HCT116 (cell line): ENCODE measurements at regions not wholly inside any gene's neighbourhood (a gene's known extent, or its start where the extent isn't known, plus 50 kb on each side); places are given as distances from the start of the nearest gene placed in this dataset.

Experiments
- CEBPB ChIP-seq: IDR thresholded peaks from 2 replicates; pipeline ENCODE4 v1.6.1; 2012; ENCODE audit warnings: low read depth
- CTCF ChIP-seq, 3 experiments: fragments of 200-600 bp in 1 of 3; sonication (generic) in 1 of 3; IDR thresholded peaks in 2 of 3; conservative IDR thresholded peaks in 1 of 3; 2 replicates each; pipeline ENCODE4 v1.5.1; 2012 to 2017; ENCODE audit warnings: low read depth in 2 of 3, low read length in 2 of 3, antibody characterized with exemption in 1 of 3, borderline replicate concordance in 1 of 3, control low read depth in 1 of 3, mild to moderate bottlenecking in 1 of 3, mixed read lengths in 1 of 3, mixed run types in 1 of 3, moderate library complexity in 1 of 3; ENCODE audit not compliant: insufficient read depth in 1 of 3
- EZH2 ChIP-seq: fragments of 200-600 bp; sonication (generic); IDR thresholded peaks from 2 replicates; pipeline ENCODE4 v1.6.1; 2017; ENCODE audit warnings: antibody characterized with exemption, mixed run types
- EZH2phosphoT487 ChIP-seq: fragments of 200-600 bp; IDR thresholded peaks from 2 replicates; pipeline ENCODE4 v1.6.1; 2018; ENCODE audit warnings: antibody characterized with exemption, borderline replicate concordance
- JUND ChIP-seq: IDR thresholded peaks from 2 replicates; pipeline ENCODE4 v1.6.1; 2012
- POLR2AphosphoS5 ChIP-seq: IDR thresholded peaks from 2 replicates; pipeline ENCODE4 v1.6.1; 2011; ENCODE audit warnings: mild to moderate bottlenecking, low read depth, low read length, moderate library complexity
- RAD21 ChIP-seq: IDR thresholded peaks from 2 replicates; pipeline ENCODE4 v1.6.1; 2012; ENCODE audit warnings: low read depth, mild to moderate bottlenecking
- REST ChIP-seq: IDR thresholded peaks from 2 replicates; pipeline ENCODE4 v1.6.1; 2012; ENCODE audit warnings: low read depth
- SRF ChIP-seq: IDR thresholded peaks from 2 replicates; pipeline ENCODE4 v1.6.1; 2012; ENCODE audit warnings: low read depth
- YY1 ChIP-seq: IDR thresholded peaks from 2 replicates; pipeline ENCODE4 v1.6.1; 2011; ENCODE audit warnings: low read length, low read depth, moderate library complexity, mild to moderate bottlenecking; ENCODE audit not compliant: insufficient replicate concordance; ENCODE audit errors: extremely low read depth
- ZBTB33 ChIP-seq: IDR thresholded peaks from 2 replicates; pipeline ENCODE4 v1.6.1; 2011; ENCODE audit warnings: mild to moderate bottlenecking, low read length, moderate library complexity; ENCODE audit not compliant: insufficient replicate concordance; ENCODE audit errors: extremely low read depth
- ZNF274 ChIP-seq: fragments of 200-500 bp; sonication (Bioruptor generic); IDR thresholded peaks from 2 replicates; pipeline ENCODE4 v1.6.1; 2014; ENCODE audit warnings: mild to moderate bottlenecking, low read depth, low read length, inconsistent platforms

GRCh38 chr12:102564026-102564425 lies 83.7 kb upstream of the IGF1 start:
- TF ChIP-seq EZH2phosphoT487 (no peak), CEBPB (no peak), JUND (no peak), REST (no peak), CTCF (IDR thresholded peaks at IDR 0.05 in 2 of 3, conservative IDR thresholded peaks at IDR 0.05 in 1 of 3; ENCODE audit: borderline replicate concordance in 1 of 3, insufficient read depth in 1 of 3, low read depth in 2 of 3, low read length in 2 of 3) (no peak), YY1 (no peak), RAD21 (no peak), EZH2 (no peak), POLR2AphosphoS5 (no peak), SRF (no peak), ZNF274 (no peak), ZBTB33 (no peak)
